ENCODE measurements at regions not wholly inside any gene's neighbourhood (a gene's known extent, or its start where the extent isn't known, plus 50 kb on each side); places are given as distances from the start of the nearest gene placed in this dataset.

GRCh38 chr18:43789234-43790000, 512.1 kb upstream of the SYT4 start:
- TF ChIP-seq, protein P1, sequence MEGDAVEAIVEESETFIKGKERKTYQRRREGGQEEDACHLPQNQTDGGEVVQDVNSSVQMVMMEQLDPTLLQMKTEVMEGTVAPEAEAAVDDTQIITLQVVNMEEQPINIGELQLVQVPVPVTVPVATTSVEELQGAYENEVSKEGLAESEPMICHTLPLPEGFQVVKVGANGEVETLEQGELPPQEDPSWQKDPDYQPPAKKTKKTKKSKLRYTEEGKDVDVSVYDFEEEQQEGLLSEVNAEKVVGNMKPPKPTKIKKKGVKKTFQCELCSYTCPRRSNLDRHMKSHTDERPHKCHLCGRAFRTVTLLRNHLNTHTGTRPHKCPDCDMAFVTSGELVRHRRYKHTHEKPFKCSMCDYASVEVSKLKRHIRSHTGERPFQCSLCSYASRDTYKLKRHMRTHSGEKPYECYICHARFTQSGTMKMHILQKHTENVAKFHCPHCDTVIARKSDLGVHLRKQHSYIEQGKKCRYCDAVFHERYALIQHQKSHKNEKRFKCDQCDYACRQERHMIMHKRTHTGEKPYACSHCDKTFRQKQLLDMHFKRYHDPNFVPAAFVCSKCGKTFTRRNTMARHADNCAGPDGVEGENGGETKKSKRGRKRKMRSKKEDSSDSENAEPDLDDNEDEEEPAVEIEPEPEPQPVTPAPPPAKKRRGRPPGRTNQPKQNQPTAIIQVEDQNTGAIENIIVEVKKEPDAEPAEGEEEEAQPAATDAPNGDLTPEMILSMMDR (IDR thresholded peaks at IDR 0.05; ENCODE audit: low read depth, low read length): no peak
- no peak for TF ChIP-seq POLR2A (IDR thresholded peaks at IDR 0.05; ENCODE audit: extremely low read depth, insufficient read length)
- no peak for TF ChIP-seq MYC (IDR thresholded peaks at IDR 0.05; ENCODE audit: low read depth, low read length)
- TF ChIP-seq MAX (IDR thresholded peaks at IDR 0.05; ENCODE audit: low read depth, low read length): no peak
